IPS DF 19.7 (cell line): ENCODE measurements at regions not wholly inside any gene's neighbourhood (a gene's known extent, or its start where the extent isn't known, plus 50 kb on each side); places are given as distances from the start of the nearest gene placed in this dataset.

Source experiments
- DNase-seq: peaks from one replicate; pipeline ENCODE4 v3.0.0-alpha.2; 2013; ENCODE audit warnings: low read depth, low spot score

DNA sequence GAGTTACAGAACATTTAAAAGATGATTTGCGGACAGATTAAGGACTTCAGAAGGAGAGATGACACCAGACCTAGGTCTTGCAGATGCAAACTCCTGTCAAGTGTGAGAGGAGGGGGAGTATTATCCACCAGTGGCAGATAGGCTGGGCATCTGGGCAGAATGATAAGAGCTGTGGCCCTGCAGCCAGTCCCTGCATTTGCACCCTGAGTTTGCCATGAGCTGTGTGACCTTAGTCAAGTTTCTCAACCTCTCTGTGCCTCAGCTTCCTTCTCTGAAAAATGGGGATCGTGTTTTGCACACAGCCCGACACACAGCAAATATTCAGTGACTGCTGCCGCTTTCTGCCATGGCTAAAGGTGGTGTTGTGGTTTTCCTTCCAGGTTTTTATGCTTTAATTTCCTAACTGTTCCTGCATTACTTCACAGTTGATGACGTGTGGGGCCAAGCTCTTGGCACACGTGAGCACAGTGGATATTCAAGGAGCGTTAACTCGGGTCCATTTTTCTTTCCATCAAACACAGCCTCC, 516.2 kb downstream of the CDH26 start:
- no peak for DNase-seq

DNA sequence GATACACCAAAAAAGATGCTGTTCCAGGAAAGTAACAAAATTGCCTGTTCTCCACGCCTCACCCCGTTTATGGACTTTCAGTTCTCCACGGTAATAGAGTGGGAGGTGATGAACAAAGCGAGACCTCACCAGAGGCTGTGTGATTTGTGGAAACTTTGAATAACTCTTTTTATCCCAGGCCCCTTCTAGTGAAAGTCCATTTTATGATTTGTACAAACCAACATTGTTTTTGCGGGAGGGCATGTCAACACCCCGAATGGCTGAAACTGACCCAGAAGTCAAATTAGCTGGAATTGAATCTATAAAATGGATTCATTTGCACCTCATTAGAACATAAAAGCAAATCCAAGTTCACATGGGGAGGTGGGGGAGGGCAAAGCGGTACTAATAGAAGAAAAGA, 517.8 kb downstream of the CDH26 start:
- DNase-seq, result no peak

GRCh38 chr20:60477958-60478357, 519.7 kb downstream of the CDH26 start:
- no peak for DNase-seq

DNA sequence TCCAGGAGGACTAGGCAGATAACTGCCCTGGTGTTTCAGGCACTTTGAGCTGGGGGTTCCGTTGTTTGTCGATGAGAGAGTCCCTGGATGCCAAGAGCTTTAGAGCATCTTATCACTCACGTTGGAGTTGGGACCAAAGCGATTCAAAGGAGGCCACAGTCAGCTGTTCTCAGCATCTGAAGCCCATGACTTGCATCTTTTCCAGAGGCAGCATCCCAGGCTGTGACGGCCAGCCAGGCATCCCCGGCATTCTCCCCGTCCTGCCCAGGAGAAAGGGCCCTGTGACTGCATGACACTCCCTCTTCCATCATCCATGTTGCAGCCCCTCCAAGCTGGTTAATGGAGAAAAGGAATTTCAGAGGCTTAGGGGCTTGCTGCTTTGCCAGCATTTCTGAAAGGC, 520.3 kb downstream of the CDH26 start:
- DNase-seq, result no peak

DNA sequence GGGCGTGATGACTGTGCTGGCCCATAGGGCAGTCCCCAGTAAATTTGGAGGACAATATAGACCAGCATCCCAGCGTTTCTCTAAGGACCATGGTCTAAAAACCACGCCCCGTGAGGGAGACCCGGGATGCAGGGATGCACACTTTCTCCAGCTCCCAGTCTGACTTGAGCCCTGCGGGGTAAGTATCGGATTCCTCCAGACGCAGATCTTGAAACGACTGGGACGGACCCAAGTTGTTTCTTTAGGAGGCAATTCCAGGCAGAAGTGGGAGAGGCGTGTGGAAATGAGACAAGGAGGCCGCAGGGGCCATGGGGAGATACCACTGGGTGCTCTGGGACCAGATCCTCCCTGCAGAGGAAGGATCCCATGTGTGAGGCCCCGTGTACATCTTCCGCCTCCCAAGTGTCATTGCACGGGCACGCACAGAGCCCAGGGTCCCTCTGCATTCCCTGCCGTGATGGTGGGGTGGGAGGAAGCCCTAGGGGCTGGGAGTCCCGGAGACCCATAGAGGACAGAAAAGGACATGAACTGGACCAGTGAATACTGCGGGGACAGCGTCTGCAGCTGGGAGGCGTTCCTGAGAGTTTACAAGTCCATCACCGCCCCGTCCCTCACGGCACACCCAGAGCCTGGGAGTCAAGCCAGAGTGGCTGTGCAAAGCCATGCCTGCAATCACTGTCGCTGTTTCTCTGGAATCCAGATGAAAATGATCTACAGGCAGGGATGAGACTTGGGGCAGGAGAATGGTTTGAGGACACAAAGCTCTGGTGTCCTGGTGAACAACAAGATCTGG, 522.9 kb downstream of the CDH26 start:
- no peak for DNase-seq

DNA sequence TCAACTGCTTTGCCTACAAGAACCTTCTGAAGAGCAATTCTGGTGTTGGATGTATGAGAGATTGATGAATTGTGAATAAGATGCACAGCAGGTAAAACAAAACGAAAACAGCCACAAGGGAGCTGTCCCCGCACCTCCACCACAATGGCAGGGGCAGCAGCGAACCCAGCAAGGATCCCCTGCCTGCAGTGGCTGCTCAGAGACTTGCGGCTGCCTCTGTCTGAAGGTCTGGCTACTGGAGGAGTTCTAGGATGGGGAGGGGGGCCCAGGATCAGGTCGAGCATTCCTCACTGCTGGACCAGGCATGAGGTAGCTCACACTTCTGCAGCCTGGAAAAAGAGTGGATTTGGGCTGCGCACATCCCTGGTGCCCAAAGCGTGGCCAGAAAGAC, 523.5 kb downstream of the CDH26 start:
- no peak for DNase-seq

DNA sequence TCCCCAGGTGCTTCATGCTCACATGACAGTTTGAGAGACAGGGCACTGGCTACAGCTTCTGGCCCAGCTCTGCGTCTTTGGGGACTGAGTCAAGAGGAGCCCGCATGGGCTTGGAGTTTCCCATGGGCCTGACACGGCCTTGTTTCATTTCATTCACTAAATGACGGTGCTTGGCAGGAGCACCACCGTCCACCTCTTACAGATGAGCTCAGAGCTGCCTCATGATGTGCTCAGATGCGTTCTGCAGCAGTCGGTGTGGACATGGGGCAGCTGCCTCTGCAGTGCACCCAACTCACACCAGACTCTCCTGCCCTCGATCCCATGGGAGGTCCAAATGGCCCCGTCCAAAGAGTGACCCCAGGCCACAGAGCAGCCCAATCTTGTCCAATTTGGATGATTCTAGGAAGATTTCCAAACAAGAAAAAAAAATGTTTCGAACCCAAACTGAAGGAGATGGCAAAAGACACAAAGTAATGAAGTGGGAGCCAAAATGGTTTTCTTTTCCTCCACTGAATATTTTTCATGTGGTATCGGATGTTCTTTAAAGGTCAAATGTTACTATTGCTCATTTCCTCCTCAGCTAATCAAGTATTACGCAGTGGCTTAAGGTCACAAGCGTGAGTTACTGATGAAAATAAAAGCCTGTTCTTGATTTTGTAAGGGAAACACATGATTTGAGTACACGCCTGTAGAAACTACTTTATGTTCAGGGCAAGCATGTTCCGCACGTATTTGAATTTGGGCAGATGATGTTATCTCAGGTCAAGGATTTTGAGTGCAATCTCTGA, 524.2 kb downstream of the CDH26 start:
- DNase-seq, result no peak

- no peak for DNase-seq
Observed at GRCh38 chr20:60483371-60483770, 525.1 kb downstream of the CDH26 start.

DNA sequence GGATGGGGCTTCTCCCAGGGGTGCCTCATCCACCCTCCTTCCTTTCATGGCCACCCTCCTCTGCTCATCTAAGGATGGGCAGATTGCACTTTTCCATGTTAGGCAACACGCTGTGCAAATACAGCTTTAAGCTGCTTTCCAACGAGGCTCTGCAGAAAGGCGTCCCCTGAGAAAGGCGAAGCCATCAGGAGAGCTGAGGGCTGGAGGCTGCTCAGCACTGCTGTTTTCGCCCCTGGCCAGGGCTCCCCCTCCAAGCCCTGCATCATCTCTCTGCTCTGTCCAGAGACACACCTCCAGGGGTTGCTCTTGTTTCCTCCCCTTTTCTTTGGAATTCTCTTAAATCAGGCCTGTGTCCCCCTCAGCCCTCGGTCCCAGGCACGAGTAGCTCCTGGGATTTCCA, 526.1 kb downstream of the CDH26 start:
- no peak for DNase-seq

DNA sequence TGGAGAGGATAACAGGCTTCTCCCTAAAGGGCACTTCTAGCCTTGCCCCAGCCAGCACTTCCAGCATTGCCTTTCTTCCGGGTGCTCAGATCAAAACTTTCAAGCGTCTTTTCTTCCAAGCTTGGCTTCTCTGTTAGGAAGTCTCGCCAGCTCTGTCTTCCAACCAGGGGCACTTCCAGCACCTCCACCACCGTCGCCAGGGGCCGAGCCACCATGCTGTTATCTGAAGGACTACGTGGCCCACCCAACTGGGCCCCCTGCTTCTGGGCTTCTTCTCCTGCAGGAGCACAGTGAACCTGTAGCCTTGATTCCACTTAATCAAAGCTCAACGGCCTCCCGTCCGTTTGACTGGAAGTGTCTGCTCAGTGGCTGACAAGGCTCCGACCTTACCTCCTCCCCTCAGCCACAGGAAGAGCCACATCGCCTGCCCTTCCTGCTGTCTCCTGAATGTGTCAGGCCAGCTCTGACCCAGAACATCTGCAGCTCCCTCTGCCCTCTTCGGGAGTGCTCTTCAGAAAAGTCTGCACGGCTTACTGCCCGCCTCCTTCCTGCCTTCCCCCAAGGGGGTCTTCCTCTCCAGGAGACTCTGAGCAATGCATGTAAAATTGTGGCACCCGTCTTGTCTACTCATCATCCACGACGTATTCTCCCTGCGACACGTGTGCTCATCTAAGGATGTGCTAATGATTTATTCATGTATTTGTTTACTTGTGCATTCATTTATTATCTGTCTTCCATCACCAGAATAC, 527.0 kb downstream of the CDH26 start:
- DNase-seq, result no peak

DNA sequence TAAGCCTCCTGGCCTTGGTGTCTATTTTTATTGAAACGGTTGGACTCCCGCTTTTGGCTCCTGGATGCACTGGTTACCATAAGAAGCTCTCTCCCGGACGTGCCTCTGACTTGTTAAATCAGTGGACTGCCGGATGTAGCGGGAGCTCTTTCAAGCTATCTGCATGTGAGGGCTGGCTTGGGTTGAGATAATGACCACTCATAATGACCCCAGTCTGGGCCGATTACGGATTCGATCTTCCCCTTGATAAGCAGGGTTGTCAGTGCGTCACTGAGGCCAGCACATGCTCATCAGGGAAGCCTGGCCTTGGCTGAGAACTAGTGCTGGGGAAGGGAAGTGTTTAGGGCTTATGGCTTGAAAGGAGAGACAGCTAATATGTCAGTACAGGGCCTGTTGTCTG, 528.1 kb downstream of the CDH26 start:
- DNase-seq, result no peak

DNA sequence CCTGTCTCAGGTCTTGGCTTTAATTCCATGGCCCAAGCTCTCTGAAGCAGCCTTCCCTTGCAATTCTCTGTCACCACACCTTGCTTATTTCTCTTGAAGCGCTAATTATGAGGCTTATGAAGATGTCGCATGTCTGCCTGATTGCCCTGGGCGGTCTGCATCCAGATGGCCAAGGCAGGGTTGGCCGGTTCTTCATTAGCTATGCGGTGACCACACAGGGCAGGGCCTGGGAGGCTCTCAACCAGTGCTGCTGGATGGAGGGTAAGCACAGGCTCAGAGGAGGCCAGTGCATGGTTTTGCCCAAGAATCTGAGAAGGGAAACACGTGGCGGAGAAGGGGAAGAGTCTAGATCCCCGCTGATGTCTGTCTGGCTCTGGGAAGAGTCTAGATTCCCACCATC, 528.7 kb downstream of the CDH26 start:
- no peak for DNase-seq

DNA sequence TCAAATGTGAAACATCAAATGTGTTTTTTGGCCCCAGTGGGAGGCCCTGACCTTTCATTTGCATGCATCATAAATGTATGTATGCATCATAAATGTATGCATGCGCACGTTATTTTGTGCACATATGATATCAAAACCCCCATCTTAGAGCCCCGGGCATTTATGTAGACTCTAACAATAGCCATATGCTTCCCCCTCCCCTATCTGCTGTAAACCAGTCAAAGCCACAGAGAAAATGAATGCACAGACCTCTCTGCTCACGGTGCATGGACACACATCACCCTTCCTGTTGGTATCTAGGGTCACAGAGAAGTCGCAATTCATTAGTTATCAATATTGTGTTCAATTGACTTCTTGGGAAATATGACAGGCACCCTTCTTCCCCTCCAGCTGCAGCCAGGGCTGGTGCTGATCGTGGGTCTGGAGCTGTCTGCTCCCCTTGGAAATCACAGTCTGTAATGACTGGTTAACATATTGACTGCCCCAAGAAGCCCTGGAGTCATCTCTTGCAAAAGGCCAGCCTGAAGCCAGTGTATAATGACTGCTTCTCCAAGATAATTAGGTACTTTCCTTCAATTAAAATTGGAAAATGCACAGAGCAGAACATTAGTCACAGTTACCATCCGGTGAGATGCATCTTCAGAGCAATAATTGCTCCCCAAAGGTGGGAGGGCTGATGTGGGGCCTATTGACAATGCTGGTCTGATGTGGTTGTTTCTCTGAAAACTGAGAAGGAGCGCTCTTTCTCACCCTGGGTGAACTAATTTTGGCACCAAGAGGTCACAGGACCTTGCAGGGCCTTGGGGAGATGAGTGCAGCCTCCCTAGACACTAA, 532.2 kb downstream of the CDH26 start:
- no peak for DNase-seq

DNA sequence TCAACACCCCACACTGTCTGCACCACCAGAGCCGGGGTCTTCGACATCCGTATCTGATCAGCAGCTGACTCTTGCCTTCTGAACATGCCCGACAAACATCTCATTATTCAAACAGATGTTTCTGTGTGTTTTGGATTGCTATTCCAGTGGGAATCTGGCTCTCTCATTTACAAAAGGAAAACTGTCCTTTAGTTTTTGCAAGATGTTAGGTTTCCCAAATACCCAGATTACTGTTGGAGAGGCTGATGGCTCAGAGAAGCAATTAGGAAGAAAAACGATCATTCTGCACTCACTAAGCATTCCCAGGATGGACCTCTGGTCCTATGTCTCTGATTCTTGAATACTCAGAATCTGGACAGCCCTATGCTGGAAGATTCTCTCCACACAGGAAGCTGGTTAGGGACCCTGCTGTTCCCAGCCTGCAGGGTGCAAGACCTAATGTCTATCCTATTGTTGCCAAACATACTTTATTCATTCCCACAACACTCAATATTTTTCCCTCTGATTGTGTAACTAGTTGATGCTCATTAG, 532.9 kb downstream of the CDH26 start:
- DNase-seq, result no peak

GRCh38 chr20:60494476-60494875, 536.3 kb downstream of the CDH26 start:
- DNase-seq, result no peak

- no peak for DNase-seq
Observed at GRCh38 chr20:60497298-60498035, 539.2 kb downstream of the CDH26 start.

GRCh38 chr20:60500038-60500701, 541.9 kb downstream of the CDH26 start:
- DNase-seq, result no peak

DNA sequence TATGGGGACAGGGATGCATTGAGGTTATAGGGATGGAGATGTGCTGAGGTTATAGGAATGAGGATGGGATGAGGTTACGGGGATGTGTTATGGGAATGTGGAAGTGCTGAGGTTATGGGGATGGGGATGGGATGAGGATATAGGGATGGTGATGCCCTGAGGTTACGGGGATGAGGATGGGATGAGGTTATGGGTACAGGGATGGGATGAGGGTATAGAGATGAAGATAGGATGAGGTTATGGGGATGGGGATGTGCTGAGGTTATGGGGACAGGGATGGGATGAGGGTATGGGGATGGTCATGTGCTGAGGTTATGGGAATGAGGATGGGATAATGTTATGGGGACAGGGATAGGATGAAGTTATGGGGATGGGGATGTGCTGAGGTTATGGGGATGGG, 542.8 kb downstream of the CDH26 start:
- DNase-seq, result no peak

GRCh38 chr20:60502881-60503280, 544.7 kb downstream of the CDH26 start:
- DNase-seq, result no peak

DNA sequence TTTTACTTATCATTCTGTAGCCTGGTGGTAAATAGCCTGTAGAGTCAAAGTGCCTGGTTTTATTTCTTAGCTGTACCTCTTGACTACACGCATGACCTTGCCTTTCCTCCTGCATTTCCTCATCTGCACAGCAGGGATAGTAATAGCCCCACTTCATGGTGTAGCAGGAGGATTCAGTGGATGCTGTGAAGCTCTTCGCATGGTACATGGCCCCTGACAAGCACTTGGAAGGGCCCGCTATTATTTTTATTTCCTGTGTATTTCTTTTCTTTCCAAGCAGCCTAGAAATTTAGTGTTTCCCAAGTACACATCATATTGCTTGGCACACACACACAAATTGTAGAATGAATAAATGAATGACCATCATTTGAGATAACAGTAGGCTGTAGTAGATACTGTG, 547.2 kb downstream of the CDH26 start:
- no peak for DNase-seq
